Lung (tissue), 11 donors: ENCODE measurements at regions not wholly inside any gene's neighbourhood (a gene's known extent, or its start where the extent isn't known, plus 50 kb on each side); places are given as distances from the start of the nearest gene placed in this dataset.
A peak's percentile ranks its signal among the peaks of the same experiment; 100 is the strongest.

Experiments
- ATAC-seq: fragments of 200-7000 bp; cut with Tn5 transposase; one replicate; pipeline ENCODE4 v1.9.1; 2020; ENCODE audit warnings: moderate number of reproducible peaks; ENCODE audit not compliant: insufficient read depth, low FRiP score
- DNase-seq, 3 donors: peaks; one replicate each; pipeline ENCODE4 v3.0.0-alpha.2; 2013 to 2017
- H3K27ac ChIP-seq, 2 donors: one replicate each; pipeline ENCODE4 v1.5.1; 2013; ENCODE audit warnings: mild to moderate bottlenecking in 2 of 2, moderate library complexity in 2 of 2, control low read depth in 1 of 2, inconsistent platforms in 1 of 2, low read depth in 1 of 2, low read length in 1 of 2
- H3K27me3 ChIP-seq, 3 donors: one replicate each; pipeline ENCODE4 v1.5.1; 2013; ENCODE audit warnings: low read length in 2 of 3; ENCODE audit not compliant: control insufficient read depth in 3 of 3, insufficient read depth in 3 of 3
- H3K36me3 ChIP-seq, 4 donors: one replicate each; pipeline ENCODE4 v1.5.1; 2013; ENCODE audit warnings: low read length in 4 of 4, mild to moderate bottlenecking in 1 of 4, moderate library complexity in 1 of 4; ENCODE audit not compliant: control insufficient read depth in 4 of 4, insufficient read depth in 4 of 4
- H3K4me1 ChIP-seq, 5 donors: one replicate each; pipeline ENCODE4 v1.5.1; 2013; ENCODE audit warnings: low read length in 5 of 5, mild to moderate bottlenecking in 2 of 5, moderate library complexity in 1 of 5; ENCODE audit not compliant: control insufficient read depth in 5 of 5, insufficient read depth in 5 of 5
- H3K4me3 ChIP-seq: one replicate; pipeline ENCODE4 v1.5.1; 2013; ENCODE audit warnings: mild to moderate bottlenecking, control low read depth, moderate library complexity
- H3K9ac ChIP-seq, 2 donors: one replicate each; pipeline ENCODE4 v1.5.1; 2013; ENCODE audit warnings: low read length in 2 of 2, control low read depth in 1 of 2; ENCODE audit not compliant: insufficient read depth in 1 of 2
- H3K9me3 ChIP-seq, 4 donors: one replicate each; pipeline ENCODE4 v1.5.1; 2013; ENCODE audit warnings: low read length in 3 of 4, mild to moderate bottlenecking in 1 of 4, moderate library complexity in 1 of 4; ENCODE audit not compliant: control insufficient read depth in 4 of 4, insufficient read depth in 3 of 4
- WGBS, 2 donors: extraction: QIAGEN DNeasy Blood & Tissue Kit; methylation state at CpG; one replicate each; pipeline ENCODE4 v1.1.7; 2013; 5-methylcytosine and 5-hydroxymethylcytosine counted together
- TF ChIP-seq, protein P1 (sequence below): IDR thresholded peaks from 2 replicates; pipeline ENCODE4 v1.5.1; 2012; ENCODE audit warnings: mild to moderate bottlenecking; ENCODE audit errors: control extremely low read depth, extremely low read depth
- donor health status: control.
- donor health status: control.
- donor health status: Bipolar disorder and iron deficiency.
- donor health status: healthy.
- donor health status: DM: yes; HTN: yes; CAD: no.

DNA sequence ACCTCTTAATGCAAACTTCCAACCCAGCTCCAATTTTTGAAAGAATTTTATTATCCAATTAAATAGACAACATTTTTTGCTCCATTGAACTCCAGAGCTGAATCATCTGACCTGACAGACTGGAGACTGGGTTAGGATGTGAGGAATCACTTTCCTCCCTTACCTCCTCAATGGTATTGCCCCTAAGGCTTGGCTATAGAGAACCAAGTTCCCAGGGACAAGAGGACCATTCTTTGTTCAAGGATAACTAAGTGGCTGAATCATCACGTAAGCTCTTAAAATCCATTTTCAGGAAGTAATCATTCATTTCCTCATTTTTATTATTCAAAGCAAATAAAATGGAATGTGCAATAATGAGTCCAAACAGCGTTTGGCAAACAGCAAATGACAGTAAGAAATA is 335.1 kb downstream of the GATA3 start:
- H3K4me1 ChIP-seq: no peaks in the 10 kb centered on the region
- TF ChIP-seq, protein P1, sequence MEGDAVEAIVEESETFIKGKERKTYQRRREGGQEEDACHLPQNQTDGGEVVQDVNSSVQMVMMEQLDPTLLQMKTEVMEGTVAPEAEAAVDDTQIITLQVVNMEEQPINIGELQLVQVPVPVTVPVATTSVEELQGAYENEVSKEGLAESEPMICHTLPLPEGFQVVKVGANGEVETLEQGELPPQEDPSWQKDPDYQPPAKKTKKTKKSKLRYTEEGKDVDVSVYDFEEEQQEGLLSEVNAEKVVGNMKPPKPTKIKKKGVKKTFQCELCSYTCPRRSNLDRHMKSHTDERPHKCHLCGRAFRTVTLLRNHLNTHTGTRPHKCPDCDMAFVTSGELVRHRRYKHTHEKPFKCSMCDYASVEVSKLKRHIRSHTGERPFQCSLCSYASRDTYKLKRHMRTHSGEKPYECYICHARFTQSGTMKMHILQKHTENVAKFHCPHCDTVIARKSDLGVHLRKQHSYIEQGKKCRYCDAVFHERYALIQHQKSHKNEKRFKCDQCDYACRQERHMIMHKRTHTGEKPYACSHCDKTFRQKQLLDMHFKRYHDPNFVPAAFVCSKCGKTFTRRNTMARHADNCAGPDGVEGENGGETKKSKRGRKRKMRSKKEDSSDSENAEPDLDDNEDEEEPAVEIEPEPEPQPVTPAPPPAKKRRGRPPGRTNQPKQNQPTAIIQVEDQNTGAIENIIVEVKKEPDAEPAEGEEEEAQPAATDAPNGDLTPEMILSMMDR: no peak
- no peak overlapping the region for H3K4me3 ChIP-seq
- H3K36me3 ChIP-seq: no peaks in the 10 kb centered on the region
- H3K9ac ChIP-seq: no peak overlapping the region
- WGBS, 2 donors: 35 to 40% methylated on average over 2 of the region's 2 CpGs
- ATAC-seq (no peak), DNase-seq (no peak)
- no peak overlapping the region for H3K27ac ChIP-seq
- H3K27me3 ChIP-seq: peaks cover 0 to 14% (median 0%) of the 10 kb centered on the region in 3 donors
- H3K9me3 ChIP-seq: no peaks in the 10 kb centered on the region

DNA sequence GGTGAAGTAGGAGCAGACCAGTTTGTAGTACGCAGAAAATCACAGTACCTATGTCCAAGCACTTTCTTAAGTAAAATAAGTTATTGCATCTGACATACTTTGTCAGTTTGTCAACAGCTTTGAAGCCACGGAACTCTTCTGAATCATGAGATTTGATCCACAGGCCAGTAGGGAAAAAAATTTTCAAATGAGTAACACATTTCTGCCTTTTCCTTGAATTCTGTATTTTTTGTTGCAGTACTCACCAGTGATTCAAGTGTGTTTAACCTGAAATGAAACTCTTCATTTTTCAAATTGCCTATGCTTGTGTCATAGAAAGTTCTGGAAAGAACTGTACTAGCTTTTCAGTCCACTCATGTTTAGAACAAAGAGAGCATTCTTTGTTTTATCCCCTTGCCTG is 337.7 kb downstream of the GATA3 start:
- DNase-seq (no peak), ATAC-seq (no peak)
- Histone ChIP-seq H3K36me3 (no peaks in the 10 kb centered on the region), H3K27me3 (peaks cover 0 to 18% (median 0%) of the 10 kb centered on the region in 3 donors), H3K27ac (no peak overlapping the region), H3K4me1 (no peaks in the 10 kb centered on the region), H3K4me3 (no peak overlapping the region), H3K9ac (no peak overlapping the region), H3K9me3 (no peaks in the 10 kb centered on the region)
- 84 to 87% methylated on average over 2 of the region's 2 CpGs for WGBS, 2 donors
- TF ChIP-seq, protein P1: no peak

DNA sequence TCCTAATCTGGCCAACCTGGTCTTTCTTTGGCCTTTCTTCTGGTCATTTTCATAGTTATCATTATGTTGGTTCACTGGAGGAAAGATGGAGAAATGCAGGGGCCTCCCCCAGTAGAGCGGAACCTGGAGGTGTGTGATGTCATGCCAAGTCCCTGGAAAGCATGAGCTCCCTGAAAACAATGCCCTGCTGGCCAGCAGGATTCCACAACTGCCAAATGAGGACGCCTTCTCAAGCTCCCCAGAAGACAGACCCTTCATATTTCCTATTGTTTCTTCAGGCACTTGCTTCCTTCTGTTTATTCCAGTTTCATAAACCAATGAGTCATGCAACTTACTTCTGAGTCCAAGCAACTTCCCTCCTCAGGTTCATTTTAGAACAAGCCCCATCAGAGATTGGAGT is 339.0 kb downstream of the GATA3 start:
- DNase-seq: peak in 2 of 3 donors; percentile 12 to 50
- no peaks in the 10 kb centered on the region for H3K4me1 ChIP-seq
- no peaks in the 10 kb centered on the region for H3K36me3 ChIP-seq
- no peak overlapping the region for H3K27ac ChIP-seq
- WGBS, 2 donors: 60 to 68% methylated on average over 2 of the region's 2 CpGs
- peaks cover 0 to 26% (median 0%) of the 10 kb centered on the region in 3 donors for H3K27me3 ChIP-seq
- TF ChIP-seq, protein P1: no peak
- ATAC-seq: no peak
- no peak overlapping the region for H3K9ac ChIP-seq
- H3K4me3 ChIP-seq: no peak overlapping the region
- no peaks in the 10 kb centered on the region for H3K9me3 ChIP-seq

DNA sequence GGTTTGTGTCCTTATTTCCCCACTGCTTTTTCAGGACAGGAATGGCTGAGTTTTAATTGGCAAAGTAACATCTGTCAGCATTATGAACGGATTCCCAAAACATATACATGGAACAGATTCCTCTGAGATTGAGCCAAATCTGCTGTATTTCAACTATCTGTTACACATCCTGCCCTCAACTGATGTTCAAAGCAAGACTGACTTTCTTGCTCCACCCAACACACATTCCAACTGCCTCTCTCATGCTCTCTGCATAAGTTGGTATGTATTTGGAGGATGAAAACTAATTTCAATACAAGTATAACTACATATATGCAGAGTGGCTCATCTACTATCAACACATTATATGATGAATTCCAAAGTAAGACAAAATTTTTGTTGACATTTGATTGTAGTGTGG is 342.2 kb downstream of the GATA3 start:
- no peak for ATAC-seq
- WGBS, 2 donors: 44 to 87% methylated on average over 1 of the region's 1 CpG

More for the DNA sequence above, 342.2 kb downstream of the GATA3 start:
- Histone ChIP-seq H3K9me3 (no peaks in the 10 kb centered on the region), H3K9ac (no peak overlapping the region), H3K36me3 (no peaks in the 10 kb centered on the region), H3K27ac (no peak overlapping the region), H3K4me3 (no peak overlapping the region), H3K4me1 (no peaks in the 10 kb centered on the region), H3K27me3 (peaks cover 0 to 31% (median 0%) of the 10 kb centered on the region in 3 donors)
- DNase-seq: peak in 1 of 3 donors; percentile 5
- TF ChIP-seq, protein P1: no peak
